HG02885 (cell line): ENCODE measurements at regions not wholly inside any gene's neighbourhood (a gene's known extent, or its start where the extent isn't known, plus 50 kb on each side); places are given as distances from the start of the nearest gene placed in this dataset.

Source experiments
- ATAC-seq: cut with Tn5 transposase; IDR thresholded peaks from one replicate; pipeline ENCODE4 v1.9.1; 2021; ENCODE audit warnings: mild to moderate bottlenecking; ENCODE audit not compliant: unreplicated experiment, poor library complexity

GRCh38 chr4:16382571-16382970 is 156.3 kb upstream of the TAPT1 start:
- no peak for ATAC-seq

- ATAC-seq = no peak
Measured at GRCh38 chr4:16377887-16378286, 151.6 kb upstream of the TAPT1 start.

GRCh38 chr4:16365036-16365569 is 138.8 kb upstream of the TAPT1 start:
- ATAC-seq = no peak

GRCh38 chr4:16360694-16361262 is 134.5 kb upstream of the TAPT1 start:
- ATAC-seq = no peak

GRCh38 chr4:16353165-16353564 is 126.9 kb upstream of the TAPT1 start:
- ATAC-seq = no peak

GRCh38 chr4:16351161-16351560 is 124.9 kb upstream of the TAPT1 start:
- ATAC-seq = no peak

- no peak for ATAC-seq
Measured at GRCh38 chr4:16344853-16345252, 118.6 kb upstream of the TAPT1 start.

- no peak for ATAC-seq
Measured at GRCh38 chr4:16337936-16338335, 111.7 kb upstream of the TAPT1 start.

- ATAC-seq = no peak
Measured at GRCh38 chr4:16334601-16335000, 108.3 kb upstream of the TAPT1 start.

- no peak for ATAC-seq
Measured at GRCh38 chr4:16329797-16330134, 103.5 kb upstream of the TAPT1 start.

GRCh38 chr4:16329125-16329796 is 103.0 kb upstream of the TAPT1 start:
- ATAC-seq = no peak

- no peak for ATAC-seq
Measured at GRCh38 chr4:16322183-16322582, 95.9 kb upstream of the TAPT1 start.

- no peak for ATAC-seq
Measured at GRCh38 chr4:16315456-16315855, 89.2 kb upstream of the TAPT1 start.

- ATAC-seq = no peak
Measured at GRCh38 chr4:16310606-16311005, 84.3 kb upstream of the TAPT1 start.

- ATAC-seq = no peak
Measured at GRCh38 chr4:16302648-16303047, 76.4 kb upstream of the TAPT1 start.

- ATAC-seq = no peak
Measured at GRCh38 chr4:16297003-16297402, 70.7 kb upstream of the TAPT1 start.

- ATAC-seq = no peak
Measured at GRCh38 chr4:16294455-16294854, 68.2 kb upstream of the TAPT1 start.

- ATAC-seq = no peak
Measured at GRCh38 chr4:16293210-16293838, 67.1 kb upstream of the TAPT1 start.

GRCh38 chr4:16292585-16292984 is 66.3 kb upstream of the TAPT1 start:
- ATAC-seq = no peak

GRCh38 chr4:16290681-16291420 is 64.6 kb upstream of the TAPT1 start:
- ATAC-seq = no peak

GRCh38 chr4:16289897-16290554 is 63.8 kb upstream of the TAPT1 start:
- peak; percentile 66 for ATAC-seq
